A673 (cell line): ENCODE measurements at regions not wholly inside any gene's neighbourhood (a gene's known extent, or its start where the extent isn't known, plus 50 kb on each side); places are given as distances from the start of the nearest gene placed in this dataset.

Experiments
- BruUV-seq: library from RNA; stranded (reverse); fragments of 400-500 nt; replicated peaks from 2 replicates; lab custom pipeline; 2021; lab: Mats Ljungman, UMichigan
- CTCF ChIA-PET: fragments of 300-600 bp; sonication (Branson Sonifier 250); formaldehyde crosslinking; loops from one replicate; lab custom pipeline; 2022; ENCODE audit warnings: antibody characterized with exemption; lab: Charles Lee
- POLR2A ChIA-PET: fragments of 300-600 bp; sonication (Branson Sonifier 250); formaldehyde crosslinking; loops from one replicate; lab custom pipeline; 2022; ENCODE audit warnings: antibody characterized with exemption; ENCODE audit not compliant: low non-redundant PET; lab: Charles Lee
- DNase-seq: peaks from one replicate; pipeline ENCODE4 v3.0.0-alpha.2; 2015; ENCODE audit warnings: low spot score
- H3K27ac ChIP-seq: fragments of 200-600 bp; sonication (generic); 2 replicates; pipeline ENCODE4 v1.5.1; 2016; ENCODE audit warnings: mixed run types, low read depth, mild to moderate bottlenecking, mixed read lengths, antibody characterized with exemption, low read length; ENCODE audit not compliant: poor library complexity, severe bottlenecking
- H3K27me3 ChIP-seq: fragments of 200-600 bp; sonication (generic); replicated peaks from 2 replicates; pipeline ENCODE4 v1.6.1; 2017; ENCODE audit warnings: mixed run types, low read depth, mild to moderate bottlenecking, mixed read lengths, antibody characterized with exemption, low read length; ENCODE audit not compliant: insufficient read depth, poor library complexity
- H3K36me3 ChIP-seq: fragments of 200-600 bp; sonication (generic); 2 replicates; pipeline ENCODE4 v1.6.1; 2016; ENCODE audit warnings: mixed run types, mild to moderate bottlenecking, mixed read lengths, antibody characterized with exemption, low read length; ENCODE audit not compliant: insufficient read depth, poor library complexity, severe bottlenecking
- H3K4me1 ChIP-seq: fragments of 200-600 bp; sonication (generic); 2 replicates; pipeline ENCODE4 v1.6.1; 2017; ENCODE audit warnings: mixed run types, mild to moderate bottlenecking, mixed read lengths, antibody characterized with exemption, low read length; ENCODE audit not compliant: insufficient read depth, poor library complexity, severe bottlenecking
- H3K4me3 ChIP-seq: fragments of 200-600 bp; sonication (generic); 2 replicates; pipeline ENCODE4 v1.5.1; 2016; ENCODE audit warnings: low read depth, mixed run types, mild to moderate bottlenecking, mixed read lengths, low read length; ENCODE audit not compliant: poor library complexity, severe bottlenecking
- H3K9me3 ChIP-seq: fragments of 200-600 bp; sonication (generic); 2 replicates; pipeline ENCODE4 v1.6.1; 2016; ENCODE audit warnings: mixed run types, low read depth, mild to moderate bottlenecking, mixed read lengths, antibody characterized with exemption, low read length; ENCODE audit not compliant: poor library complexity, severe bottlenecking
- CTCF ChIP-seq: fragments of 300-800, 200-600 bp; sonication (generic); conservative IDR thresholded peaks from 2 replicates; pipeline ENCODE4 v1.5.1; 2017; ENCODE audit warnings: low read depth, mild to moderate bottlenecking, antibody characterized with exemption, low read length, moderate library complexity, mixed read lengths
- EZH2 ChIP-seq: fragments of 200-600 bp; sonication (generic); IDR thresholded peaks from 2 replicates; pipeline ENCODE4 v1.6.1; 2017; ENCODE audit warnings: borderline replicate concordance, low read depth, mild to moderate bottlenecking, mixed read lengths, antibody characterized with exemption, low read length; ENCODE audit not compliant: poor library complexity, severe bottlenecking
- intact Hi-C: fragments of 100-400 bp; cut with micrococcal nuclease; formaldehyde crosslinking; loops from one replicate; pipeline ENCODE4 v1.10.0; 2022; ENCODE audit not compliant: unreplicated experiment

GRCh38 chr3:30268288-30268687 is 338.1 kb upstream of the TGFBR2 start:
- intact Hi-C loops = no loop called here
- Histone ChIP-seq H3K4me1 (peaks cover 1% of the 10 kb centered on the region), H3K27ac (no peak overlapping the region), H3K9me3 (peaks cover 6% of the 10 kb centered on the region), H3K4me3 (no peak overlapping the region), H3K36me3 (no peaks in the 10 kb centered on the region), H3K27me3 (no peaks in the 10 kb centered on the region)
- ChIA-PET POLR2A (no interaction called here), CTCF (no interaction called here)
- no peak for DNase-seq
- BruUV-seq = no TSS peak
- TF ChIP-seq EZH2 = no peak
- TF ChIP-seq CTCF = no peak

GRCh38 chr3:30269751-30270445 is 336.5 kb upstream of the TGFBR2 start:
- Histone ChIP-seq H3K36me3 (no peaks in the 10 kb centered on the region), H3K4me3 (no peak overlapping the region), H3K27ac (no peak overlapping the region), H3K4me1 (no peaks in the 10 kb centered on the region), H3K27me3 (no peaks in the 10 kb centered on the region), H3K9me3 (no peaks in the 10 kb centered on the region)
- DNase-seq = no peak
- POLR2A ChIA-PET = no interaction called here
- intact Hi-C loops = no loop called here
- CTCF ChIA-PET = no interaction called here
- no TSS peak for BruUV-seq
- TF ChIP-seq EZH2 (no peak), CTCF (no peak)

GRCh38 chr3:30271781-30272180 is 334.6 kb upstream of the TGFBR2 start:
- no peak overlapping the region for H3K4me3 ChIP-seq
- POLR2A ChIA-PET = no interaction called here
- no peaks in the 10 kb centered on the region for H3K4me1 ChIP-seq
- DNase-seq = no peak
- H3K27me3 ChIP-seq = no peaks in the 10 kb centered on the region
- H3K9me3 ChIP-seq = peaks cover 4% of the 10 kb centered on the region
- intact Hi-C loops = no loop called here
- TF ChIP-seq EZH2 (no peak), CTCF (no peak)
- BruUV-seq = no TSS peak
- H3K27ac ChIP-seq = no peak overlapping the region
- CTCF ChIA-PET = no interaction called here
- no peaks in the 10 kb centered on the region for H3K36me3 ChIP-seq
